ENCODE measurements at regions not wholly inside any gene's neighbourhood (a gene's known extent, or its start where the extent isn't known, plus 50 kb on each side); places are given as distances from the start of the nearest gene placed in this dataset.

GRCh38 chr10:1938317-1938716, 201.0 kb upstream of the ADARB2 start:
- DNase-seq (ENCODE audit: low spot score): no peak
- in situ Hi-C loops (cut with MboI; ENCODE audit: low pct_unique_long_range_greater_than_20kb, low sequenced_read_pairs, unreplicated experiment): no loop called here
- no peak for TF ChIP-seq CTCF (IDR thresholded peaks at IDR 0.05; ENCODE audit: extremely low read depth, insufficient read depth, missing control alignments)

DNA sequence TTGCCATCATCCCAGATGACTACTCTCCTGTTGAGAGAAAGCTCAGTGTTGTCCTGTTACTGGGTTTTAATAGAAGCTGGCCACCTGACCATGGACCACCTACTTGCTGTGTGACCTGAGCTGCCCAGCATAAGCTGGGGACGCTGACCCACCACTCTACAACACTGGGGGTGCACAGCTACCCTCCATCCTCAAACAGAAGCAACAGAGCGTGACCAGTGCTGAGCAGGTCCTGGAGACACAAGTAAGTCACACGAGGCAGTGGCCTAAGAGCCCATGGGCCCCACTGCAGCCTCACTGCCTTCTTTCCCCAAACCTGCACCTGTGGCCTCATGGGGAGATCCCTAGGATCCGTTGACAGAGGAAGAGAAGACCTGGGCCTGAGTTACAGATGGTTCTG, 198.6 kb upstream of the ADARB2 start:
- in situ Hi-C loops (cut with MboI; ENCODE audit: low pct_unique_long_range_greater_than_20kb, low sequenced_read_pairs, unreplicated experiment): no loop called here
- no peak for TF ChIP-seq CTCF (IDR thresholded peaks at IDR 0.05; ENCODE audit: extremely low read depth, insufficient read depth, missing control alignments)
- no peak for DNase-seq (ENCODE audit: low spot score)

- no peak for TF ChIP-seq CTCF (IDR thresholded peaks at IDR 0.05; ENCODE audit: extremely low read depth, insufficient read depth, missing control alignments)
Observed at GRCh38 chr10:1933215-1933614, 195.9 kb upstream of the ADARB2 start.

DNA sequence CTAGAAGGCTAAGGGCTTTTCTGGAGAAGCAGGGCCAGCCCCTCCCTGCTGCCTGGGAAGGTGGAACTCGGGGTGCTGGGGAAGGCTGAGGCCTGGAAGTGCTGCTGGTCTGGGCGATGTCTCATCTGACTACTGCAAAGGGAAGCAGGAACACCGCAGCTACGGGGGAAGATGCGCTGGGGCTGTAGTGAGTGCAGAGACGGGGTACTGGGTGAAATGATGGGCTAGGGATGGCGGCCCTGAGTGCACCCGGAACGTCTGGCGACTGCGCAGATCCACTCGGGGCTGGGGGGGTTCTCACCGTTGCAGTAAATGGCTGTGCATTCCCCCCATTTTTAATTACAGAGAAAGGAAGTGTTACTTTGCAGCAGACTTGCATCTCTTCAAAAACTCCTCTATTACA, 195.4 kb upstream of the ADARB2 start:
- no peak for DNase-seq (ENCODE audit: low spot score)
- in situ Hi-C loops (cut with MboI; ENCODE audit: low pct_unique_long_range_greater_than_20kb, low sequenced_read_pairs, unreplicated experiment): no loop called here
- TF ChIP-seq CTCF (IDR thresholded peaks at IDR 0.05; ENCODE audit: extremely low read depth, insufficient read depth, missing control alignments): no peak

More at GRCh38 chr10:1933215-1933614, 195.9 kb upstream of the ADARB2 start:
- in situ Hi-C loops (cut with MboI; ENCODE audit: low pct_unique_long_range_greater_than_20kb, low sequenced_read_pairs, unreplicated experiment): no loop called here
- DNase-seq (ENCODE audit: low spot score): no peak

GRCh38 chr10:1928606-1929005, 191.3 kb upstream of the ADARB2 start:
- in situ Hi-C loops (cut with MboI; ENCODE audit: low pct_unique_long_range_greater_than_20kb, low sequenced_read_pairs, unreplicated experiment): no loop called here
- DNase-seq (ENCODE audit: low spot score): no peak
- no peak for TF ChIP-seq CTCF (IDR thresholded peaks at IDR 0.05; ENCODE audit: extremely low read depth, insufficient read depth, missing control alignments)

- DNase-seq (ENCODE audit: low spot score): no peak
- TF ChIP-seq CTCF (IDR thresholded peaks at IDR 0.05; ENCODE audit: extremely low read depth, insufficient read depth, missing control alignments): no peak
- in situ Hi-C loops (cut with MboI; ENCODE audit: low pct_unique_long_range_greater_than_20kb, low sequenced_read_pairs, unreplicated experiment): no loop called here
Observed at GRCh38 chr10:1923998-1924397, 186.7 kb upstream of the ADARB2 start.

DNA sequence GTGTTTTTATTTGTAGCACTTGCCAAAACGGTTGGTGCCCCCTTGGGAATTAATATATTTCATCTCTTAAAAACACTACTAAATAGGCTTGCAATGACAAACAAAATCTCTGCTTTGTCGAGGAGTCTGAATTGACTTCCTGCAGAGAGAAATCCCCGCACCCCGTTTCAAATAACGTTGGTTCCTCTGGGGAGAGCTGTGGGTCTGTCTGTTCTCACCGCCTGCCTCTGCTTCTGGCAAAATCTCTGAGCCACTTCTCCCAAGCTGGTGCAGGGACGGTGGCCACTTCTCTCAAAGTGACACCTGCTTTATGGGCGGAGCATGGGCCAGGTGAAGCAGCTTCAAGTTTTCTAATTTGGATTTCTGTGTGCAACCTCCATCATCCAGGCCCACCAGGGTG, 186.3 kb upstream of the ADARB2 start:
- in situ Hi-C loops (cut with MboI; ENCODE audit: low pct_unique_long_range_greater_than_20kb, low sequenced_read_pairs, unreplicated experiment): no loop called here
- no peak for DNase-seq (ENCODE audit: low spot score)
- no peak for TF ChIP-seq CTCF (IDR thresholded peaks at IDR 0.05; ENCODE audit: extremely low read depth, insufficient read depth, missing control alignments)

Measured in GM13977 (cell line).